SK-N-SH (cell line): ENCODE measurements at regions not wholly inside any gene's neighbourhood (a gene's known extent, or its start where the extent isn't known, plus 50 kb on each side); places are given as distances from the start of the nearest gene placed in this dataset.

ENCODE experiments used
- CTCF ChIA-PET: fragments of 300-600, 350-600 bp; formaldehyde crosslinking; extraction: SDS; loops from one replicate; lab custom pipeline; 2021; lab: Yijun Ruan, JAX
- POLR2A ChIA-PET: fragments of 350-600 bp; sonication (Branson Sonifier 250); formaldehyde crosslinking; extraction: SDS; loops from one replicate; lab custom pipeline; 2020; ENCODE audit warnings: antibody characterized with exemption, inconsistent platforms; lab: Yijun Ruan, JAX
- DNase-seq: peaks from one replicate; pipeline ENCODE4 v3.0.0; 2012
- H2AFZ ChIP-seq: fragments of 200-600 bp; sonication (generic); 2 replicates; pipeline ENCODE4 v1.8.1; 2016; ENCODE audit warnings: antibody characterized with exemption, mild to moderate bottlenecking, low read depth
- H3F3A ChIP-seq: fragments of 200-600 bp; sonication (generic); replicated peaks from 2 replicates; pipeline ENCODE3; 2016; ENCODE audit warnings: antibody characterized with exemption, mild to moderate bottlenecking; ENCODE audit not compliant: insufficient read depth
- H3K27ac ChIP-seq, 2 experiments: fragments of 200-500 bp in 1 of 2; fragments of 200-600 bp in 1 of 2; sonication (Bioruptor generic) in 1 of 2; sonication (generic), shearing (Covaris generic) in 1 of 2; 2 replicates each; pipeline versions ENCODE4 v1.5.1 to v1.6.1; 2014 to 2016; ENCODE audit warnings: low read depth in 2 of 2, inconsistent platforms in 1 of 2, low read length in 1 of 2, mild to moderate bottlenecking in 1 of 2, mixed read lengths in 1 of 2
- H3K27me3 ChIP-seq: fragments of 200-600 bp; sonication (generic), shearing (Covaris generic); 2 replicates; pipeline ENCODE4 v1.6.1; 2016; ENCODE audit warnings: mixed run types; ENCODE audit not compliant: insufficient read depth
- H3K36me3 ChIP-seq, 2 experiments: fragments of 200-500 bp in 1 of 2; fragments of 200-600 bp in 1 of 2; sonication (Bioruptor generic) in 1 of 2; sonication (generic) in 1 of 2; replicated peaks in 1 of 2; 2 replicates each; pipeline versions ENCODE3 to v1.5.1; 2014 to 2016; ENCODE audit warnings: low read length in 1 of 2, mild to moderate bottlenecking in 1 of 2; ENCODE audit not compliant: insufficient read depth in 2 of 2, control insufficient read depth in 1 of 2
- H3K4me1 ChIP-seq, 2 experiments: fragments of 200-500 bp in 1 of 2; fragments of 200-600 bp in 1 of 2; sonication (Bioruptor generic) in 1 of 2; sonication (generic), shearing (Covaris generic) in 1 of 2; 2 replicates each; pipeline versions ENCODE4 v1.5.1 to v1.6.1; 2014 to 2016; ENCODE audit warnings: low read depth in 1 of 2, low read length in 1 of 2, mixed run types in 1 of 2; ENCODE audit not compliant: insufficient read depth in 2 of 2, control insufficient read depth in 1 of 2
- H3K4me2 ChIP-seq: fragments of 200-600 bp; sonication (generic), shearing (Covaris generic); 2 replicates; pipeline ENCODE4 v1.6.1; 2017; ENCODE audit warnings: mixed run types
- H3K4me3 ChIP-seq, 2 experiments: fragments of 200-500 bp in 1 of 2; fragments of 200-600 bp in 1 of 2; sonication (Bioruptor generic) in 1 of 2; sonication (generic), shearing (Covaris generic) in 1 of 2; 2 replicates each; pipeline versions ENCODE4 v1.5.1 to v1.8.1; 2014 to 2016; ENCODE audit warnings: low read depth in 2 of 2, inconsistent platforms in 1 of 2, low read length in 1 of 2, mild to moderate bottlenecking in 1 of 2, mixed read lengths in 1 of 2, moderate library complexity in 1 of 2
- H3K79me2 ChIP-seq: fragments of 200-600 bp; sonication (generic); 2 replicates; pipeline ENCODE4 v1.8.1; 2017; ENCODE audit warnings: mild to moderate bottlenecking; ENCODE audit not compliant: insufficient read depth
- H3K9ac ChIP-seq: fragments of 200-600 bp; sonication (generic); 2 replicates; pipeline ENCODE4 v1.6.1; 2017; ENCODE audit warnings: mixed run types
- H3K9me2 ChIP-seq: fragments of 200-600 bp; sonication (generic); 2 replicates; pipeline ENCODE4 v1.6.1; 2017; ENCODE audit warnings: mixed run types
- H3K9me3 ChIP-seq: fragments of 200-600 bp; sonication (generic); 2 replicates; pipeline ENCODE4 v1.6.1; 2017; ENCODE audit warnings: mixed run types, mild to moderate bottlenecking, moderate library complexity
- H4K20me1 ChIP-seq: fragments of 200-600 bp; sonication (generic); 2 replicates; pipeline ENCODE4 v1.6.1; 2017; ENCODE audit warnings: mild to moderate bottlenecking, mixed run types; ENCODE audit not compliant: insufficient read depth
- EP300 ChIP-seq, 2 experiments: IDR thresholded peaks; 2 replicates each; pipeline versions ENCODE4 v1.4.0 to v1.6.1; 2012; ENCODE audit warnings: borderline replicate concordance in 1 of 2, low read depth in 1 of 2, low read length in 1 of 2
- JUND ChIP-seq: IDR thresholded peaks from 2 replicates; pipeline ENCODE4 v1.4.0; 2012
- RAD21 ChIP-seq: IDR thresholded peaks from 2 replicates; pipeline ENCODE4 v1.6.1; 2012; ENCODE audit warnings: mild to moderate bottlenecking, low read length
- RCOR1 ChIP-seq: fragments of 150-350 bp; IDR thresholded peaks from 2 replicates; pipeline ENCODE4 v1.6.1; 2017; ENCODE audit warnings: antibody characterized with exemption, low read length
- RFX5 ChIP-seq: IDR thresholded peaks from 2 replicates; pipeline ENCODE4 v1.6.1; 2012; ENCODE audit warnings: mild to moderate bottlenecking, improper control_type of control experiment, low read length
- RXRA ChIP-seq: IDR thresholded peaks from 2 replicates; pipeline ENCODE4 v1.4.0; 2012; ENCODE audit warnings: low read depth, mild to moderate bottlenecking, borderline replicate concordance
- TCF12 ChIP-seq: IDR thresholded peaks from 2 replicates; pipeline ENCODE4 v1.4.0; 2012
- YY1 ChIP-seq: IDR thresholded peaks from 2 replicates; pipeline ENCODE4 v1.4.0; 2012; ENCODE audit warnings: low read depth, mild to moderate bottlenecking
- WGBS: methylation state at CpG from one replicate; pipeline ENCODE4 v1.1.6; 2017; ENCODE audit warnings: low lambda C conversion rate; 5-methylcytosine and 5-hydroxymethylcytosine counted together
- TF ChIP-seq, protein P1 (sequence below): IDR thresholded peaks from 2 replicates; pipeline ENCODE4 v1.6.1; 2012; ENCODE audit warnings: mild to moderate bottlenecking, low read depth, low read length, moderate library complexity
- TF ChIP-seq, protein P2 (sequence below): fragments of 200-600 bp; sonication (generic); IDR thresholded peaks from 2 replicates; pipeline ENCODE4 v1.6.1; 2017; ENCODE audit warnings: antibody characterized with exemption, mild to moderate bottlenecking, moderate library complexity
- TF ChIP-seq, protein P3 (sequence below): IDR thresholded peaks from 2 replicates; pipeline ENCODE4; 2012
- TF ChIP-seq, protein P4 (sequence below): IDR thresholded peaks from 2 replicates; pipeline ENCODE4 v1.4.0; 2012; ENCODE audit warnings: low read depth, borderline replicate concordance

DNA sequence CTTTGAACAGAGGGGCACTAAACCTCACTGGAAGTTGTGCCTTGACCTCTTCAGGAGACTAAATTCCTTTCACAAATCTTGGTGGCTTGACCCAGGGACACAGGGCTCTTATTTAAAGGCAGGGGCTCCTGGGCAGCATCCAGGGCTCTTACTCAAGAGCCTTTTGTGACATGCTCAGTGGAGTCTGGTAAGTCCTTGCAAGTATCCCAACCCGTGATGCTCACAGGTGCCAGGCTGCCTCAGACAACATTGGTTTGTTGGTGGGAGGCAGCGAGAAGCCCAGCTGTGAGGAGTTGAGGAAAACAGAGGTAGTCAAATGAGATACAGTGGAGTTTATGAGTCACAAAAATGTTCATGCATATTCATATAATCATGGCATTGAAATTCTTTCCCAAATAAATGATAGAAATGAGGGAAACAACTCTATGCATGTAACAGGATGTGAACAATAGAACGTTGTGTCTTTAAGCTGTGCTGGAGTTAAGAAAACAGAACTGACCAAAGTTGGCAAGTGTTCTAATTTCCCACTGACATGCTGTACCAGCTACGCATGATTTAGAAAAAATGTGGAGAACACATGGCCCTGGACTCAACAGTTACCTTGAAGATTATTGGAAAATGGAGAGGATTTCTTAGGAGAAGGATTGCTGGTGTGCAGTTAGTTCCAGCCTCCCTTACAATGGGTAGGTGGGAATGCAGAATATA is 654.5 kb upstream of the COBL start (continued):
- TF ChIP-seq, protein P1, sequence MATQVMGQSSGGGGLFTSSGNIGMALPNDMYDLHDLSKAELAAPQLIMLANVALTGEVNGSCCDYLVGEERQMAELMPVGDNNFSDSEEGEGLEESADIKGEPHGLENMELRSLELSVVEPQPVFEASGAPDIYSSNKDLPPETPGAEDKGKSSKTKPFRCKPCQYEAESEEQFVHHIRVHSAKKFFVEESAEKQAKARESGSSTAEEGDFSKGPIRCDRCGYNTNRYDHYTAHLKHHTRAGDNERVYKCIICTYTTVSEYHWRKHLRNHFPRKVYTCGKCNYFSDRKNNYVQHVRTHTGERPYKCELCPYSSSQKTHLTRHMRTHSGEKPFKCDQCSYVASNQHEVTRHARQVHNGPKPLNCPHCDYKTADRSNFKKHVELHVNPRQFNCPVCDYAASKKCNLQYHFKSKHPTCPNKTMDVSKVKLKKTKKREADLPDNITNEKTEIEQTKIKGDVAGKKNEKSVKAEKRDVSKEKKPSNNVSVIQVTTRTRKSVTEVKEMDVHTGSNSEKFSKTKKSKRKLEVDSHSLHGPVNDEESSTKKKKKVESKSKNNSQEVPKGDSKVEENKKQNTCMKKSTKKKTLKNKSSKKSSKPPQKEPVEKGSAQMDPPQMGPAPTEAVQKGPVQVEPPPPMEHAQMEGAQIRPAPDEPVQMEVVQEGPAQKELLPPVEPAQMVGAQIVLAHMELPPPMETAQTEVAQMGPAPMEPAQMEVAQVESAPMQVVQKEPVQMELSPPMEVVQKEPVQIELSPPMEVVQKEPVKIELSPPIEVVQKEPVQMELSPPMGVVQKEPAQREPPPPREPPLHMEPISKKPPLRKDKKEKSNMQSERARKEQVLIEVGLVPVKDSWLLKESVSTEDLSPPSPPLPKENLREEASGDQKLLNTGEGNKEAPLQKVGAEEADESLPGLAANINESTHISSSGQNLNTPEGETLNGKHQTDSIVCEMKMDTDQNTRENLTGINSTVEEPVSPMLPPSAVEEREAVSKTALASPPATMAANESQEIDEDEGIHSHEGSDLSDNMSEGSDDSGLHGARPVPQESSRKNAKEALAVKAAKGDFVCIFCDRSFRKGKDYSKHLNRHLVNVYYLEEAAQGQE = no peak
- no peak for TF ChIP-seq JUND

- no peak overlapping the region for H3K4me2 ChIP-seq
- H3K79me2 ChIP-seq = no peaks in the 10 kb centered on the region
- no peak overlapping the region for H3K4me3 ChIP-seq
- CTCF ChIA-PET = interaction anchor here (0.9 to 1.7 kb wide), 2 partner anchors 10 to 18 kb away, joined by 3 to 4 read pairs; no protein-coding TSS in a partner anchor
- peaks cover 0 to 12% of the 10 kb centered on the region in 2 experiments; a peak in 2 of 4 replicates for H3K4me1 ChIP-seq
- H3K27ac ChIP-seq = no peak overlapping the region
- no peaks in the 10 kb centered on the region for H3K36me3 ChIP-seq
- TF ChIP-seq RAD21 = peak; percentile 21; the same call in 1 of the 2 replicates
- no peak for TF ChIP-seq TCF12
- no peak for TF ChIP-seq RCOR1
- no peak overlapping the region for H2AFZ ChIP-seq
- WGBS = 12% methylated on average over 2 of the region's 2 CpGs
- H3K9me2 ChIP-seq = no peaks in the 10 kb centered on the region
- H3F3A ChIP-seq = no peaks in the 10 kb centered on the region
- POLR2A ChIA-PET = no interaction called here
- DNase-seq = no peak
- H3K9ac ChIP-seq = no peak overlapping the region
- H3K27me3 ChIP-seq = no peaks in the 10 kb centered on the region
- H4K20me1 ChIP-seq = no peaks in the 10 kb centered on the region
- H3K9me3 ChIP-seq = no peaks in the 10 kb centered on the region; the same call in 1 of the 2 replicates
Observed at GRCh38 chr7:51968461-51968860, 651.9 kb upstream of the COBL start.

- CTCF ChIA-PET = no interaction called here
- Histone ChIP-seq H3K36me3 (no peaks in the 10 kb centered on the region), H4K20me1 (no peaks in the 10 kb centered on the region), H3K27me3 (no peaks in the 10 kb centered on the region), H3K4me1 (peaks cover 0 to 12% of the 10 kb centered on the region in 2 experiments; a peak in 2 of 4 replicates), H3K79me2 (no peaks in the 10 kb centered on the region), H3K9me2 (no peaks in the 10 kb centered on the region), H3F3A (no peaks in the 10 kb centered on the region), H3K4me3 (no peak overlapping the region), H2AFZ (no peak overlapping the region), H3K4me2 (no peak overlapping the region), H3K9ac (no peak overlapping the region), H3K27ac (no peak overlapping the region), H3K9me3 (peaks cover 7% of the 10 kb centered on the region; the same call in 1 of the 2 replicates)
- DNase-seq = peak; percentile 31
- WGBS = under 1% methylated on average over 5 of the region's 5 CpGs
- POLR2A ChIA-PET = no interaction called here
- no peak for TF ChIP-seq RXRA
- TF ChIP-seq, protein P1 = no peak
- TF ChIP-seq EP300 (IDR thresholded peaks at IDR 0.05; ENCODE audit: borderline replicate concordance in 1 of 2, low read depth in 1 of 2, low read length in 1 of 2) = peak in 1 of 2 experiments; percentile 89; a peak in 2 of 4 replicates
- TF ChIP-seq, protein P2, sequence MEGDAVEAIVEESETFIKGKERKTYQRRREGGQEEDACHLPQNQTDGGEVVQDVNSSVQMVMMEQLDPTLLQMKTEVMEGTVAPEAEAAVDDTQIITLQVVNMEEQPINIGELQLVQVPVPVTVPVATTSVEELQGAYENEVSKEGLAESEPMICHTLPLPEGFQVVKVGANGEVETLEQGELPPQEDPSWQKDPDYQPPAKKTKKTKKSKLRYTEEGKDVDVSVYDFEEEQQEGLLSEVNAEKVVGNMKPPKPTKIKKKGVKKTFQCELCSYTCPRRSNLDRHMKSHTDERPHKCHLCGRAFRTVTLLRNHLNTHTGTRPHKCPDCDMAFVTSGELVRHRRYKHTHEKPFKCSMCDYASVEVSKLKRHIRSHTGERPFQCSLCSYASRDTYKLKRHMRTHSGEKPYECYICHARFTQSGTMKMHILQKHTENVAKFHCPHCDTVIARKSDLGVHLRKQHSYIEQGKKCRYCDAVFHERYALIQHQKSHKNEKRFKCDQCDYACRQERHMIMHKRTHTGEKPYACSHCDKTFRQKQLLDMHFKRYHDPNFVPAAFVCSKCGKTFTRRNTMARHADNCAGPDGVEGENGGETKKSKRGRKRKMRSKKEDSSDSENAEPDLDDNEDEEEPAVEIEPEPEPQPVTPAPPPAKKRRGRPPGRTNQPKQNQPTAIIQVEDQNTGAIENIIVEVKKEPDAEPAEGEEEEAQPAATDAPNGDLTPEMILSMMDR = no peak
- TF ChIP-seq YY1 = no peak
- TF ChIP-seq, protein P3, sequence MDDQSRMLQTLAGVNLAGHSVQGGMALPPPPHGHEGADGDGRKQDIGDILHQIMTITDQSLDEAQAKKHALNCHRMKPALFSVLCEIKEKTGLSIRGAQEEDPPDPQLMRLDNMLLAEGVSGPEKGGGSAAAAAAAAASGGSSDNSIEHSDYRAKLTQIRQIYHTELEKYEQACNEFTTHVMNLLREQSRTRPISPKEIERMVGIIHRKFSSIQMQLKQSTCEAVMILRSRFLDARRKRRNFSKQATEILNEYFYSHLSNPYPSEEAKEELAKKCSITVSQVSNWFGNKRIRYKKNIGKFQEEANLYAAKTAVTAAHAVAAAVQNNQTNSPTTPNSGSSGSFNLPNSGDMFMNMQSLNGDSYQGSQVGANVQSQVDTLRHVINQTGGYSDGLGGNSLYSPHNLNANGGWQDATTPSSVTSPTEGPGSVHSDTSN = no peak
- no peak for TF ChIP-seq RFX5
- TF ChIP-seq, protein P4, sequence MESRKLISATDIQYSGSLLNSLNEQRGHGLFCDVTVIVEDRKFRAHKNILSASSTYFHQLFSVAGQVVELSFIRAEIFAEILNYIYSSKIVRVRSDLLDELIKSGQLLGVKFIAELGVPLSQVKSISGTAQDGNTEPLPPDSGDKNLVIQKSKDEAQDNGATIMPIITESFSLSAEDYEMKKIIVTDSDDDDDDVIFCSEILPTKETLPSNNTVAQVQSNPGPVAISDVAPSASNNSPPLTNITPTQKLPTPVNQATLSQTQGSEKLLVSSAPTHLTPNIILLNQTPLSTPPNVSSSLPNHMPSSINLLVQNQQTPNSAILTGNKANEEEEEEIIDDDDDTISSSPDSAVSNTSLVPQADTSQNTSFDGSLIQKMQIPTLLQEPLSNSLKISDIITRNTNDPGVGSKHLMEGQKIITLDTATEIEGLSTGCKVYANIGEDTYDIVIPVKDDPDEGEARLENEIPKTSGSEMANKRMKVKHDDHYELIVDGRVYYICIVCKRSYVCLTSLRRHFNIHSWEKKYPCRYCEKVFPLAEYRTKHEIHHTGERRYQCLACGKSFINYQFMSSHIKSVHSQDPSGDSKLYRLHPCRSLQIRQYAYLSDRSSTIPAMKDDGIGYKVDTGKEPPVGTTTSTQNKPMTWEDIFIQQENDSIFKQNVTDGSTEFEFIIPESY = no peak
Observed at GRCh38 chr7:51965454-51965853, 648.8 kb upstream of the COBL start.
